Caki2 (cell line): ENCODE measurements at regions not wholly inside any gene's neighbourhood (a gene's known extent, or its start where the extent isn't known, plus 50 kb on each side); places are given as distances from the start of the nearest gene placed in this dataset.

ENCODE experiments used
- DNase-seq: peaks from one replicate; pipeline ENCODE4 v3.0.0-alpha.2; 2015; ENCODE audit warnings: low read depth
- in situ Hi-C: cut with HindIII; loops from 2 replicates; pipeline ENCODE4 v1.10.0; 2016; ENCODE audit warnings: low sequenced_read_pairs, low pct_unique_long_range_greater_than_20kb, mixed read lengths

DNA sequence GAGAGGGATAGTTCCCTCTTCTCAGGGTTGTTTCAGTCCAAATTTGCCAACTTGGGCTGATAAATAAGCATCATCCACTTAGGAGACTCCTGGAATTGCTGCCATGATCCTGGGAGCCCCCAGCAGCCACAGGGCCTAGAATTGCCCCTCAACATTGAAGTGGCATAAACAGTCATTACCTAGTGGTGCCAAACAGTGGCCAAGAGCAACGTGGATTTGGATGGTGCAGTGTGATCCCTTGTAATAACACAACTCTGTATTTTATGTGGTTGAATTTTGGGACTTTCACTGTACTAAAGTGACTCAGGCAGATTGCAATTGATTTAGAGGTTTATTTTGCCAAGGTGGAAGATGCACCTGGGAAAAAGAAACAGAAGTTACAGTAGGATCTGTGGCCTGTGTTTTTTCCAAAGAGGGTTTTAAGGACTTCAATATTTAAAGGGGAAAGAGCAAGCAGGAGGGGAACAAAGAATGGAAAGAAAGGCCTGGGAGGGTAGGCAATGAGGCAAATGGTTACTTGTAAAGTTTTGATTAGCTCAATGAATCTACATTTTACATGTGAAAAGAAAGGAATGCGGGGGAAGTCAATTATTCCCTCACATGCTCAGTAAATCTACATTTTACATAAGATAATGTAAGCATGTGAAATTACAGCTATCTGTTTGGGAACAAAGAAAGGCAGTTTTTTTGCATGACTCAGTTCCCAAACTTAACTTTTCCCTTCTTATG is 168.0 kb upstream of the NOX3 start:
- in situ Hi-C loops = no loop called here
- no peak for DNase-seq

DNA sequence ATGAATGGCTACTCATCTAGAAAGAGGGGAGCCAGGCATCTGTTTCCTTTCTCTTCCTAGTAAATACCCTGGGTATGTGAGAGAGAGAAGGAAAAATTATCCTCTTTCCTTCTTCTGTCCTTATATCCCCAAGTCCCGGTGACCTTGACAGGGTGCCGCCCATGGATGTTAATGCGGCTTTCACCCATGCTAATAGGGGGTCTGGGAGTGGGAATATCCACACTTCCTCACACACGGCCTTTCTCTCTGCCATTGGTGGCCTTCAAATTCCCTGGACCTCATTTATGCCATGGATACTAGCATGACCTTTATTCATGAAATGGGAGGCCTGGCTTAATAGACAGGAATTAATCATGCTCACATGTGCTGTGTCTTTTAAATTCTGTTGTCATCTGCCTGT is 159.0 kb upstream of the NOX3 start:
- in situ Hi-C loops = no loop called here

DNA sequence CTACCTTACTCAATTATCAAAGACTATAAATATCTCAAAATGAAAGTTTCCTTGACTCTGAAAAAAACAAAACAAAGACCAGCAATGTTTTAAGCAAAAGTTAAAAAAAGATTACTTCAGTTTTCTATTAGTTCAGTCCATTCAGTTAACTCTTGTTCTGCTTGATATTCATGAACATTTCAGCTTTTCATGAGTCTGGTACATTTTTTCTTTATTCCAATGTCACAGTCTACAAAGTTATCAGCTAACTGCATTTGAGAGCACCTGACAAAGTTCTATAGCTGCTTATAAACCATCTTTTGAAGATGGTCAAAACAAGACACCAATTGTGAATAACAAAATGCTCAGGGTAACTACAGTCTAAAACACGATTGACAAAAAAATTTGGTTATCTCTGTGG is 156.1 kb upstream of the NOX3 start:
- in situ Hi-C loops = no loop called here
- no peak for DNase-seq

More for the DNA sequence above, 159.0 kb upstream of the NOX3 start:
- no peak for DNase-seq

DNA sequence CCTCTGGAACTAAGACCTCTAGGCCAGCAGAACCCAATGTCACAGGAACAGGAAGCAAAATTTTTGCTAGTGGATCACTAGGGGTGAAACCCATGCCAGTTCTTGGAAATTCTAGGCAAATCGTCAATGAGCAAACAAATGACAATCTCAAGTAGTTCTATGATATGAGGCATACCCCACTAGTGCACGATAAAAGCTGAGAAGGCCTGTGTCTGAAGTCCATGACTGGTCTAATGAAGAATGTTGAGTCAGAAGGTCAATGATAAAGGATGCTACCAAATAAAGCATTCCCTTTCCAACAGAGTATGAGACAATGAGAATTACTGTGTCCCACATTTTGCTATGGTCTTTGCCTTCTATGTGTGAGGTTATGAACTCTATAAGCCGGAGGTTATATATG is 149.4 kb upstream of the NOX3 start:
- DNase-seq = no peak
- in situ Hi-C loops = no loop called here

DNA sequence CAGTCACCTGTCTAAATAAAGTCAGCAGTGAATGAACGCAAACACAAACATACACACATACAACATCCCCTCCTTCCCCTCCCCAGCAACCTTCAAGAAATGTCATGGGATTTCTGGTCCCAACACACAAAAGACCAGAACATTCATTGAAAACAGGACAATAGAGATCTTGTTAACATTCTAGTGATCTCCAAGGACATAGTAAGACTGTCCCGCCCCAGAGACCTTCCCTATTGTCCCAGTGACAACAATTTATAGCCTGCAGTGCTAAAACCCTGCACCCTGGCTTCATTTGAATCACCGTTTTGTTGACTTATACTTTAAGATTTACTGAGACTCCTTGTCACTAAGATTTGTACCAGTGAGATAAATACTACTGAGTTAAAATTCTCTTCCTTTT is 143.9 kb upstream of the NOX3 start:
- in situ Hi-C loops = no loop called here
- no peak for DNase-seq

DNA sequence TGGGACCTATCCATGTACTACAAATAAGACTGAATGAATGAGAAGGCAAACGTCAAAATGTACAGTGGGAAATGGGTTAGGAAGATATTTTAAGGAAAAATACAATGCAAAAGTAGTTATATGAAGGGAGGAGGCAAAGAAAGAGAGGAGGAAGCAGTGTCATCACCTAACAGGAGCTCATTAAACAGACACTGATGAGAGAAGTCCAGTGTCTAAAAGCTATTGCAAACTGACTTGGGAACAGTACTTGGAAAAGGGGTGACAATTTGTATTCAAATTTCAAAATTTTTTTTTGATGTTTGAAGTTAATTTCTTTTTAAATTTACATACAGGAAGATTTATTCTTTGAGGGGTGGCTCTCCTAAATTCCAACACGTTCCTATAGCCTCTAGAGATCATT is 143.5 kb upstream of the NOX3 start:
- in situ Hi-C loops = no loop called here
- no peak for DNase-seq

DNA sequence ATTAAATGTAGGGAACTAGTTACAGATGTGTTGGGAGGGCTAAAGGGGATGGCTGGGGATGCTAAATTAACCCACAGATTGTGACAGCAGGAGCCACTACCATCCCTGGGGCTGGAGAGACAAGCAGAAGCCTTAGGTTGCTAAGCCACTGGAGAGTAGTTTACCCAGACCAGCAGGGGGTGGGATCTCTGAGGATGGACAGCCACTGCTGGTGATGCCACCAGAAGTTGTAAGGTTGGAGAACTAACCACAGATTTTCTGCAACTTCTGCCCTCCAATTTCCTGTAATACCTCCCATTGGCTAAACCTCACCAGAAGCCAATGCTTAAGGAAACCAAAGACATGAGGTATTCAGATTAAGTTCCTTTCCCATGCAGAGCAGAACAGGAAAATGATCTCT is 139.6 kb upstream of the NOX3 start:
- in situ Hi-C loops = no loop called here
- no peak for DNase-seq

DNA sequence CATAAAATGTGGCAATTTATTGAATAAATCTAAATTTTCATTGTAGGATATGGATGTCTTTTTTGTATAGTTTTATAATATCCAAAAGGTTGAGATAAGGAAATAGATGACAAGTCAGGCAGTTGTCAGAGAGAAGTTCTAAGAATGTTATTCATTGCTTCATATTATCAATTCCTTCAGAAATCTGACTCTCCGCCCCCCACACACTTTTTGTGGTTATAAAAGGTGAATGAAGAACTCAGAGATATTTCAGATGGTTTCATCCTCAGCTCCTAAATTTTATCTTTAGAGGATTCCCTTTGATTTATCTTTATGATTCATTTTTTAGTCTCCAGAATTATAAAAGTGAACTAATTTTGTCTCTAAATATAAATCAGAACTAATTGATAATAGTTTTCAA is 136.1 kb upstream of the NOX3 start:
- in situ Hi-C loops = no loop called here
- no peak for DNase-seq

DNA sequence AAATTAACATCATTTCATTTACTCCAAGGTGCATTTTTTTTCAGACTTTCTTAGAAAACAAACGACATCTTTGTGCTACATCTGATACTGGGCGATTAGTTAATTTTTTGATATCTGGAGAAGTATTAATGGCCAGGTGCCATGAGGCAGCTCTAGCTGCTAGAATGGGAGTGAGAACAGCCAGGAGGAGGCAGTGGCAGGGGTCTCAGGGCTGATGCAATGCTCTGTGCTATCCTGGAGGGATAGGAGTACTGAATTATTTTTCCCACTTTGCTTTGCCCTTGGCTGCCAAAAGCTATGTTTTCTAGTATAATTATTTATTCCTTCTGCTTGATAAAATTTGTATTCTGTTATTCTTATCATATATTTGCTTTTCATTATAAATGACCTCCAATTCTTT is 133.6 kb upstream of the NOX3 start:
- no peak for DNase-seq
- in situ Hi-C loops = no loop called here

DNA sequence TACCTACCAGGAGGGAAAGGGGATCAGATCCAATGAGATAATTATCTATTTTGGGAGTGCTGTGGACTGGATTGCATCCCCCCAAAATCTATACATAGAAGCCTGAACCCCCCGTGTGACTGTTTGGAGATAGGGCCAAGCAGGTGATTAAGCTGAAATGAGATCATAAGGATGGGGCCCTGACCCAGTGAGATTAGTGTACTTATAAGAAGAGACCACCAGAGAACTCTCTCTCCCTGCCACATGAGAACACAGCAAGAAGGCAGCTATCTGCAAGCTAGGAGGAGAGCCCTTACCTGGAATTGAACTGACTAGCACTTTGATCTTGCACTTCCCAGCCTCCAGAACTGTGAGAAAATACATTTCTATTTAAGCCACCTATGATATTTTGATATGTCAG is 132.2 kb upstream of the NOX3 start:
- in situ Hi-C loops = no loop called here

DNA sequence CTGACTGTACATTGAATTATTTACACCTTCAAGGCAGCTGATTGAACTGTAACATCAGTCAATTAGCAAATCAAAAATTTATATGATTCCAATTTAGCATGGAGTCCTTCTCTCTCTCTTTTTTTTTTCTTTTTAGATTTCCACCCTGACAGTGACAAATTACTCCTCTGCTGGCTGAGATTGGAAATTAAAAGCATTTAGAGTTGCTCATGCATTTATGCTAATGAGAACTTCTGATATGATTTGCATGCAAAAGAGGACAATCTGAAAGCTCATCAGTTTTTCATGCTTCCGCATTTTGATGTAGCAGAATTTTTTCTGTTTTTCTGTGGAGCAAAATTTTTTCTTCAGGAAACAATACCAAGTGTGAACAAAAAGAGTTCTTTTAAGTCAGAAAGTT is 130.5 kb upstream of the NOX3 start:
- in situ Hi-C loops = no loop called here
- no peak for DNase-seq

More for the DNA sequence above, 132.2 kb upstream of the NOX3 start:
- DNase-seq = no peak

DNA sequence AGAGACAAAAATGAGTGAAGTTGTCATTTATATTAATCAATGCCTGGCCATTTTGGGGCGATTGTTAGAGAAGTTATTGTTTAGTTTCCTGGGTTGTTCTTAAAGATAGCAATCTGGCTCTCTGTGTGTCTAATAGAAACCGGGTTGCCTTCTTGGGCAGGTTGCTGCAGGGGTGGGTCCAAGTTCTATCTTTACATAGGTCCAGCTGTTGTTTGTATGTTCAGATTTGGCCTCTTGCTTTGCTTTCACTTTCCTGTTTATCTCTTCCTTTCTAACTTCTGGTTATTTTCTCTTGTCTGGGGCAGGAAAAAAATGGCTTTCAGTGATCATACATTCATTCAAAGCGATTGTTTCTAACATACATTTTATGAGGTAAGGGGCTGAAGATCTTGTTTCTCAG is 128.4 kb upstream of the NOX3 start:
- in situ Hi-C loops = no loop called here
- DNase-seq = no peak

DNA sequence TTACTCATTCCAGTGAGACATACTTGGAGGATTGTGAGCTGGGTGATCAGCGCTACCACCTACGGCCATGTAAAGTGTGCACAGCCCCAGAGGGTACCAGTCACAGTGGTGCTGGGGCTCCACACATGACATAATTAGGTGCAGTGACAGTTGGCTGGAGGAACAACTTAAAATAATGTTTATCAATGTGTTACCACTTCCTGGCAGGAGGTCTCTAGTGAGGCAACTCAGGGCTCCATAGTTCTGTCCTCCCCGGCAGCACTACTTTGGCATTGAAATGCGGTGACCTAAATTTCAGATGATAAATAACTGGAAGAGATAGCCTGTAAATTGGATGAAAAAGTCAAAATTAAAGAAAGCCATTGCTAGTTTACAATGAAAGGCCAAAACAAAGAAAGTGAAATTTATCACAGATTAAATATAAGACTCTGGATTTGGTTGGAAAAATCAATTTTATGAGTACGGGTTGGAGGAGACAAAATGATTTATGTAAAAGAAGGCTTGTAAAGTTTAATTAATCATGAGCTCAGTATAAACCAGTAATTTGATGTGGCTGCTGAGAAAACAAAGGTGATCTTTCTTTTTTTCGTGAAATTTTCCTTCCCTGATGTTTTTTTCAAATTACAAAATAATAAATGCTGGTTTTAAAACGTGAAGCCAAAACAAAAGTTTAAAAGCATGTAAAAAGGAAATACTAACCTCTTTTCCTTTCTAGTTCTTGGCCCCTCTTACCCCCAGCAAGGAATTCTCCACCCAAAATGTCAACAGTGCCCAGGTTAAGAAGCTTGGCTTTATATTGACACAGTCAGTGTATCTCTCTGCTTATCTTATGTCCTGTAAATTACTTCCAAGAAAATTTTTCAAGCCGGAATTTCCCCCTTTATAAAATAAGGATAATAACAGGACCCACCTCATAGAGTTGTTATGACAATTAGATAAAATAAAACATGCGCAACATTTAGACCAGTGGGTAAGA is 126.7 kb upstream of the NOX3 start:
- in situ Hi-C loops = no loop called here
- DNase-seq = no peak

DNA sequence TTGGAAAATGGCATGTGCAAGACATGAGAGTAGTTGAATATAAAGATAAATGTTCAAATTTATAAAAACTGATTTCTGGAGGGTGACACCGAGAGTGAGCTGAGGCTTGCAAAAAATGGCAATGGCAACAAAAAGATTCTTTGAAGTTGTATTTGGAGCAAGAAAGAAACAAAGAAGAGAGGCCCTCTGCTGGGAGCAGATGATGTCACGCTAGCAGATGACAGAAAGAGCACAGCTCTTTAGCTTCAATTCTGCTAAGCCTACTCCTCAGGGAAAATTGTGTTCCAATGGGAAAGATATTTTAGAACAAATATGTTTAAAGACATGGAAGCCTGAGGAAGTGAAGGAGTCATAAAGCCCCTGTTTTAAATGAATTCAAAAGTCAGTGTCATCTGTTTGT is 125.3 kb upstream of the NOX3 start:
- in situ Hi-C loops = no loop called here

DNA sequence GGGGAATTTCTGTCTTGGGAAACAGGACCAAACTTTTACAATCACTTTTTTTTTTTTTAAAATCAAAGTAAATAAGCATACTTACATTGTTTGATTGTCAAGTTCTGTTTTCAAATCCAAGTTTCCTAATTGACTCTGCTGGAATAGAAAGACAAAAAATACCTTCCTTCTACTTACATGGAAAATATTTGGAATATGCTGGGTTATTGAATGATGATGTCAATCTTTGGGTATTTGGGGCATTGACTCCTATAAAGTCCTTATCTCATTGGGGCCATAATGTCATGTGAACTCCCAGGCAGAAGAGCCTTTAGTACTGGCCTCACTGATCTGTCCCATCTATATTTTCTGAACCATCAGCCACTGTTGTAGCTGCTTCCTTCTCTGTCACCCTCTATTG is 122.6 kb upstream of the NOX3 start:
- in situ Hi-C loops = no loop called here
- DNase-seq = no peak

More for the DNA sequence above, 125.3 kb upstream of the NOX3 start:
- no peak for DNase-seq

DNA sequence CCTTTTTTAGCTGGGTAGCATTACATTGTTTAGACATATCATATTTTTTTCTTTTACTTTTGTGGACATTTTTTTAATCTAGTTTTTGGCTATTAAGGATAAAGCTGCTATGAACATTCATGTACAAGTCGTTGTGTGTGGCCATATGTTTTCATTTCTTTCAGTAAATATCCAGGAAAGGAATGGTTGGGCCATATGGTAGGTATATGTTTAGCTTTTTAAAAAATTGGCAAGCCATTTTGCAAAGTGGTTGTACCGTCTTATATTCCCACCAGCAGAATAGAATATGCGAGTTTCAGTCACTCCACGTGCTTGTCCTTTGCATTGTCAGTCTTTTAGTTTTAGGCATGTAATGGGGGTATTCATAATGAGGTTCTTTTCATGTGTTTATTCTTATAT is 106.3 kb upstream of the NOX3 start:
- DNase-seq = no peak
- in situ Hi-C loops = no loop called here

DNA sequence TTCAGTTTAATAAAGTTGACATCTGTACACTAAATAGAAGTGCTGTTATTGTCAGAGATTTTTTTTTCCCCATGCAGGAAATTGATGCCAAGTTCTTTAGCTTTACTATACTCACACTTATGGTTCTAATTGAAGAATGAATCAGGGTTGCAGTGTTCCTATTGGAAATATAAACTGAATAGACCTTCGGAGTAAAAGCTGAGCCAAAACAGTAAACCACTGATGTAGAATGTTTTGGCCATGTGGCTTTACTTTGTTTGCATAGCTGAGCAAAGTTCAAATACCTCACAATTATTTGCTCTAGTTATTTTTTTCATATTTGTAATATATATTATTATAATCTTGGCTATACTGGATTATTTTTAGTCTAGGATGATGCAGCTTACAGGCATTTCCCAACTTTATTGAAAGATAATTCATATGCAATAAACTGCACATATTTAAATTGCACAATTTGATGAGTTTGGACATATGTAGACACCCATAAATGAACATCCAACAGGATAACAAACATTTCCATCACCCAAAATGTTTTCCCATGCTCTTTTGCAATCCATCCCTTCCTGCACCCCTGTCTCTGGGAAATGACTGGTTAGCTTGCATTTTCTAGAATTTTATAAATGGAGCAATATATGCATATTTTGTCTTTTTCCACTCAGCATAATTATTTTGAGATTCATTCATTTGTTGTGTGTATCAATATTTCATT is 105.8 kb upstream of the NOX3 start:
- in situ Hi-C loops = no loop called here
- no peak for DNase-seq

DNA sequence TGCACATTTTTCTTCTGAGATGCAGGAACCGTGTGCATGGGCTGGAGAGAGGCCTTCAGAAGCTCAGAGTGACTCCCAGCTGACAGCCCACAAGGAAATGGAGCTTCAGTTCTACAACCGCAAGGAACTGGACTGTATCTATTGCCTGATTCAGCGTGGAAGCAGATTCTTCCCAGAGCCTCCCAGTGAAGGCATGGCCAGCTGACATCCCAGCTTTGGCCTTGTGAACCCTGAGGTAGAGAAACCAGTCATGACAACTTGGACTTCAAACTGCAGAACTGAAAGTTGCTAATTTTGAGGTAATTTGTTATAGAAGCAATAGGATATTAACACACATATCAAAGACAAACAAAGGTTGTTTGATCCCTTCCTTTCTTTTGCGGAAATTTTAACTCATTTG is 94.3 kb upstream of the NOX3 start:
- in situ Hi-C loops = no loop called here

More for the DNA sequence above, 94.3 kb upstream of the NOX3 start:
- no peak for DNase-seq
